Choroid plexus epithelial cell (primary cell): ENCODE measurements at regions not wholly inside any gene's neighbourhood (a gene's known extent, or its start where the extent isn't known, plus 50 kb on each side); places are given as distances from the start of the nearest gene placed in this dataset.

Source experiments
- DNase-seq: peaks from one replicate; pipeline ENCODE4 v3.0.0-alpha.2; 2010; ENCODE audit warnings: low read depth
- H3K4me3 ChIP-seq: 2 replicates; pipeline ENCODE4 v1.5.1; 2011; ENCODE audit warnings: low read depth, mild to moderate bottlenecking, control low read depth, low read length, moderate library complexity
- CTCF ChIP-seq: conservative IDR thresholded peaks from 2 replicates; pipeline ENCODE4 v1.5.1; 2011; ENCODE audit warnings: low read depth, mild to moderate bottlenecking, control low read depth, inconsistent platforms, low read length, moderate library complexity

- no peak overlapping the region for H3K4me3 ChIP-seq
- no peak for DNase-seq
- no peak for TF ChIP-seq CTCF
These were observed 386.6 kb downstream of the NPIPA8 start for GRCh38 chr16:17949982-17950250.

DNA sequence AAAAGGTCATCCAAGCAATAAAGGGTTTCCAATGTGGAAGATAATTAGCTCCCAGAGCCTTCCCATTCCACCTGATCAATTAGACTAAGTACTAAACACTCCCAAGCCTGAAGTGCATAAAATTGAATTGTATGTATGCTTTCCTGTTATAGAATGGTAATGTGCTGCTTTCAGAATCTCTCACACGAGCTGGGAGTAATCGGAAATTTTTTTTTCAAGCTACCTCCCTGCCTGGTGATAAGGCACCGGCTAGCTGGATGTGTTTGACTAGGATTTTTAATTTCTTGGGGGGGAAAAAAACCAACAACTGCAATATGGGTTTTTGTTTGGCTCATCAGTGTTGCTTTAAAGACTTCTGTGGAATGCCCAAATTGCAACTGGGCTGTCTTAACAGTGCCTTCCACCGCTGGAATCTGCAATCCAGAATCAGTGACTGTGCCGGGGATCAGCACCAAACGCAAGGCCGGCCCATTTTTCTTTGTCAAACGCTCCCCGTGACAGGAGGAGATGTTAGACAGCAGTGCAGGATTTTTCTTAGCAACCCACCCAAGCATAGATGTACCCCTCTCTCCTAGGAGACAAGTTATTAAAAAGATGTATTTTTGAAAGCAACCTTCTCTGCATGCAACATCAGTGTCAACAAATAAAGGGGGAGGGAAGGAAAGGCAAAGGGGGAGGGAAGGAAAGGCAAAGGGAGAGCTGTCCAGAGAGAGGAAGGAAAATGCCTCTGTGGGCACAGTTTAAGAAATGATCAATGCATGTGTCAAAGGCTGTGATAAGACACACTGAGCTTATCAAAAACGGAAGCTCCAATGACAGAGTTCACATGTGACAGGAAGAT is 387.2 kb downstream of the NPIPA8 start:
- no peak overlapping the region for H3K4me3 ChIP-seq
- TF ChIP-seq CTCF = no peak
- DNase-seq = no peak

DNA sequence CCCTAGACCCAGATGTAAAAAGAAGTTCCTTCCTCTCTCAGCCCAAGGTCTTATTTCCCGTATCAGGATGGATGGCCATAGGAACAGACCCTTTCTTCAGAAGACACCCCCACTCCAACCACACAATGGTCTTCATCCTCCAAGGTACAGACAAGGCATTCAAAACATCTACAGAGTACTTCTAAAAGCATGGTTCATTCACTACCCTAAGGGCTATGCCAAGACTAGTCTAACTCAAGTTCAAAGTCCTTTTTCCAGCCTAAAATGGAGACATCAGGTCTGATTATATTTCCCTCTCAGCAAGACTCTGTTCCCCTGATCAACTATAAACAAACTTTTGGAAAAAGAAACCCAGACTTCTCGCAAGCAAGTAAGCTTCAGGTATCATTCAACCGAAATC is 388.9 kb downstream of the NPIPA8 start:
- no peak for TF ChIP-seq CTCF
- H3K4me3 ChIP-seq = no peak overlapping the region
- no peak for DNase-seq

DNA sequence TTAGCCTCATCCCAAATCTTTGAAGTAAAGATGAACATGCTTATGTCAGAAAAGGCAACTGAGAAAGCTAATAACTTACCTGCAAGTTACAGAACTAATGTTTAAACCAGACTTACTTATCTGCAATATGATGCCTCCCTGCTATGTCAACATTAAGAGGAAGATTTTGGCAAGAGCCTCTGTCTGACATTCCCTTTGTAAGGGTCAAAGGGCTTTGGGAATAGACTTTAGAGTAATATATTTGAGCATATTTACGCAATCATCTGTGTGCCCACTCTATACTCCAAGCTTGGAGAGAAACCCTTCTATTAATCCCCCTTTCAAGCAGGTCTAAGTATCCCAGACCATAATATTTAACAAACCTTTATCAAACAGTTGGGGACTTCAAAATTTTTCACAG is 389.4 kb downstream of the NPIPA8 start:
- no peak for DNase-seq
- H3K4me3 ChIP-seq = no peak overlapping the region
- TF ChIP-seq CTCF = no peak

DNA sequence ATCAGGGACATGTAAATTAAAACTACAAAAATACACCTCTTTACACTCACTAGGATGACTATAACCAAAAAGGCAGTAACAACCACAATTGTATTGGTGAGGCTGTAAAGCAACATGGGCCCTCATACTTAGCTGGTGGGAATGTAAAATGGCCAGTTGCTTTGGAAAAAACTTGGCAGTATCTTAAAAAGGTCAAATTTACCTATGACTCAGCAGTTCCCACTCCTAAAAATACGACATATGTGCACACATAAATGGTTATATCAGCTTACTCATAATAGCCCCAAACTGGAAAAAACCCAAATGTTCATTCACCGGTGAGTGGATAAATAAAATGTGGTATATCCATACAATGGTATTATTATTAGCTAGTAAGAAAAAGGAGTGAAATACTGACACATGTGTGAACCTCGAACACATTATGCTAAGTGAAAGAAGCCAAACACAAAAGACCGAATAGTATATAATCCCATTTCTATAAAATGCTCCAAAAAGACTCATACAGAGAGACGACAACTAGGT is 391.4 kb downstream of the NPIPA8 start:
- DNase-seq = no peak
- no peak for TF ChIP-seq CTCF
- H3K4me3 ChIP-seq = no peak overlapping the region

DNA sequence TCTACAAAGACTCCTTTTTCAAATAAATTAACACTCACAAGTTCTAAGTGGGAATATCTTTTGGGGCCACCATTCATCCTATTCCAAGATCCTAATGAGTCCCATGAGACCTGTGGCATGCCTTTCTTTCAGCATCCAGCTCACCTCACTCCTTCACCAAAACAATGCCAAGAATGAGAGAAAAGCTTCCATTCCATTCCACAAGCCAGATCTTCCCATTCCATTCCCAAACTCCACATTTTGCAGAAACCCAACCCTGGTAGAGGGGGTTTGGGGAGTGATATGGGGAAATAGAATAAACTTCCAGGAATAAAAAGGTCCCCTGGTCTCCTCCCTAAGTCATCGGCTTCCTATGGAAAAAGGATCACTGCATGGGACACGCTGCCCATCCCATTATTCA is 392.2 kb downstream of the NPIPA8 start:
- TF ChIP-seq CTCF = no peak
- no peak for DNase-seq
- H3K4me3 ChIP-seq = no peak overlapping the region

GRCh38 chr16:17942067-17942466 is 394.5 kb downstream of the NPIPA8 start:
- no peak for TF ChIP-seq CTCF
- no peak overlapping the region for H3K4me3 ChIP-seq
- DNase-seq = no peak
